Stimulated activated CD8-positive, alpha-beta memory T cell treated with anti-CD3 and anti-CD28 coated beads, Interleukin-7, amount 100 ng/mL, for 4 hours (primary cell): ENCODE measurements at regions not wholly inside any gene's neighbourhood (a gene's known extent, or its start where the extent isn't known, plus 50 kb on each side); places are given as distances from the start of the nearest gene placed in this dataset.
A peak's percentile ranks its signal among the peaks of the same experiment; 100 is the strongest.
"Not testable (repeated sequence)": the region's sequence is repeated elsewhere in the genome, so short reads cannot be mapped to it uniquely, and the experiment has no call there.

ENCODE experiments used
- DNase-seq, 2 donors: peaks; one replicate each; pipeline ENCODE4 v3.0.0-alpha.2; 2020; ENCODE audit warnings: low read depth in 2 of 2

DNA sequence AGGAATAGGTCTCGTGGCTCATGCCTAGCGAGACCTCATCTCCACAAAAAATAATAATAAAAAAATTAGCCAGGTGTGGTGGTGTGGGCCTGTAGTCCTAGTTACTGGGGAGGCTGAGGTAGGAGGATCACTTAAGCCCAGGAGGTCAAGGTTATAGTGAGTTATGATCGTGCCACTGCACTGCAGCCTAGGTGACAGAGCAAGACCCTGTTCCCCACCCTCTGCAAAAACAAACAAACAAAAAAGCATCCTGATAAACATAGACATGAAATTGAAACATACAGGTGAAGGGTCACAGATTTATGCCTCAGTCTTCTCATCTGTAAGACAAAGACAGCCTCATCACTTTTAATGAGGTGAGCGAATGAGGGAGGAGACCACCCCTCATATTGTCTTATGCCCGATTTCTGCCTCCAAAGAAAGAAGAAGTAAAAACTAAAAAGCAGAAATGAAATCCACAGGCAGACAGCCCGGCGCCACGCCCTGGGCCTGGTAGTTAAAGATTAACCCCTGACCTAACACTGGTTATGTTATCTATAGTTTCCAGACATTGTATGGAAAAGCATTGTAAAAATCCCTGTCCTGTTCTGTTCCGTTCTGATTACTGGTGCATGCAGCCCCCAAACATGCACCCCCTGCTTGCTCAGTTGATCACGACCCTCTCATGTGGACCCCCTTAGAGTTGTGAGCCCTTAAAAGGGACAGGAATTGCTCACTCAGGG lies 138.5 kb downstream of the OR2B2 start:
- not testable (repeated sequence) for DNase-seq

DNA sequence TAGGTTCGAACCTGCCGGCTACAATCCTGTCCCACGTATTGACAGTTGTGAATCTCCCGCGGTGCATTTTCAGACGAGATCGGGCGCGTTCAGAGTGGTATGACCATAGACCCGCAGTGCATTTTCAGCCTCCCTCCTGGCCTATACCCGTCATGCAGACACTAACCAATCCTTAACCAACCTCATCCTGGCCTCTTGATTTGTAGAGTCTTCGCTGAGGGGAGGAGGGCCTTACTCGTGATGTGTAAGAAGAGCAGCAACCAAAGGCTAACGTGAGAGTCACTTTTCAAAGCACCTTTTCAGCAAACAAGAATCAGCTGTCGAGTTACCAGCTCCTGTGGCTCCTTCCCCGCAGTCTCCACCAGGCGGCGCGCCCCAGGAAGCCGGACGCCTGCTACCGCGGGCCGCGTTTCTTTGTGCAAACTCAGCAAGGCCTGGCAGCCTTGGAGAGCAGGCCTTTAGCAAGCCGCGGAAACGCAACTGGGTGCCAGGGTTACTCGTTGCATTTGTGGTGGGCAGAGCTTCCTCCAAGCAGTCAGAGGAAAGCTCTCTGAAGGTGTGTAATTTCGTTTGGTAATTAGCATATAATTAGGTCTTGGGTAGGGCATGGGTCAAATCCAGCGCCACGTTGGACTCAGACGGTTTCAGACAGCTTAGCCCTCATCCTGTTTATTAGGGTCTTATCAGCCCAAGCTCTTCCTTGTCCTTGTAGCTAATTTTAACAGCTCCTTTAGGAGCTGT lies 139.8 kb downstream of the OR2B2 start:
- peak; percentile 67 to 74 for DNase-seq

DNA sequence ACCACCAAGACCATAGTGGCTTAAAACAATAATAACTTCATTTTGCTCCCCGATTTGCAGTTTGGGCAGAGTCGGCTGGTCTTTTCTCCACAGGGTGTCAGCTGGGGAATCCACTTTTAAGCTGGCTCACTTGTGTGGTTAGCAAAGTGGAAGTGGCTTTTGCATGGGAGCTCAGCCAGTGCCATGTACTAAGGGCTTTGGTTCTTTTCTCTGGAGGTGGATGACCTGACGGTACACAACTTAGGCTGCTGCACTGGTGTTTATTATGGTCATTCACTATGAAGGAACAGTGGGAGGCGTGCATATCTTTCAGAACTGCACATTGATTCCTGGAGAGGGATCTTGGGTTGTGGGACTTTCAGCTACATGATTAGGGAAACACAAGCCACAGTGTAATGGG lies 141.0 kb downstream of the OR2B2 start:
- no peak for DNase-seq

GRCh38 chr6:27770724-27771123 lies 141.5 kb downstream of the OR2B2 start:
- no peak for DNase-seq

DNA sequence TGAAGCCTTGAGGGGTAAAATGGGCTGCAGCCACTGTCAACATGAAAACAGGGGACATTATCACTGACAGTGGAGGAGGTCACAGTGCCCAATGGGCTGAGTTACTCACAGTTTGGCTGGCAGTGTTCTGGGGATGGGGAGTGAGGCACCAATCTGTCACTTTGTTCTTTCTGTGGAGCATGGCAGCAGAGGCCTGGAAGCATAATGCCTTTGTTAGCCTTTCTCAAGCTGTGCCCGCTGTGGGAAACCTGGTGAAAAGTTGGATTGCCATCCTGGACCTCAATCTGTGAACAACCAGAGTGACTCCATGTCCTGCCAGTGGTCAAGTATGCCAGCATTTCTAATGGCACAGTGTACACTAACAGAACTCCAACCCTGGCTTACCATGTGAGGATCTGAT lies 143.6 kb downstream of the OR2B2 start:
- no peak for DNase-seq

DNA sequence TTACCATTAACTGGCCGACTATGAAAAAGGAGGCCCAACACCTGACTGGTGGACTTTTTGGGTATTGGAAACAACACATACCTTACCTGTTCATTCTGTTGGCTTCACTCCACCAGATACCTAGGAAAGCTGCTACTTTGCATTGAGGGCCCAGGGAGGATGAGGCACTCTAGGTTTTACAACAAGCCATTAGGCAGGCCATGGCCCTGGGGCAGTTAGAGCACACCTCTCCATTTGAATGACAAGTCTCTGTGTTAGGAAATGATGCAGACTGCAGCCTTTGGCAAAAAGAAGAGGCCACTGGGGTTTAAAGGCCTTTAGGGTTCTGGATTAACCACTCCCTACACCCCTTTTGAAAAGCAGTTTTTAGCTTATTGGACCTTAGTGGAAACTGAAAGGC lies 144.3 kb downstream of the OR2B2 start:
- no peak for DNase-seq

- no peak for DNase-seq
Observed at GRCh38 chr6:27766405-27766804, 145.8 kb downstream of the OR2B2 start.

DNA sequence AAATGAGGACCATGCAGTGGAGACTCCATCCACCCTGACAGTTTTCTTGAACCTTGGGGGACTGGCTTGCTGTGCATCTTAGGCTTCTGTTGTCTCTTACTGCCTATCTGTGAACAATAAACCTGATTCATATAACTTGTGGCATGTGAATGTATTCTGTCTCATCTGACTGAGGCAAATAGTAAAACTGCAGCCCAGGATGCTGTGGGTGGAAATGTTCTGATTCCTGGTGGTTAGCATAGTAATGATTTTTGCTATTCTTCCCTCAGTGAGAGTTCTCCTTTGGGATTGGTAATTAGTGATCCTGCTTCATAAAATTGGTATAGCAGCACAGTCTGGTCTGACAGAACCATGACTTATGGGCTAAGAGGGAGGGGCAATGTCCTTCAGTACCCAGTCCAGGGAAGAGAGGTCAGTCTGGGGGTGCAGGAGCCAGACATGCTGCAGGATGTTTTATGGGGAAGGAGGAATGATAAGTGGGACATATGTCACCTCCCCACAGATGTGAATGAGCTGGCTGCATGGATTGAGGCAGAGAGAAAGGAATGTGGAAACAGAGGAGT lies 147.1 kb downstream of the OR2B2 start:
- DNase-seq: no peak

GRCh38 chr6:27761391-27761790 lies 150.8 kb downstream of the OR2B2 start:
- DNase-seq: peak in 1 of 2 donors; percentile 33

DNA sequence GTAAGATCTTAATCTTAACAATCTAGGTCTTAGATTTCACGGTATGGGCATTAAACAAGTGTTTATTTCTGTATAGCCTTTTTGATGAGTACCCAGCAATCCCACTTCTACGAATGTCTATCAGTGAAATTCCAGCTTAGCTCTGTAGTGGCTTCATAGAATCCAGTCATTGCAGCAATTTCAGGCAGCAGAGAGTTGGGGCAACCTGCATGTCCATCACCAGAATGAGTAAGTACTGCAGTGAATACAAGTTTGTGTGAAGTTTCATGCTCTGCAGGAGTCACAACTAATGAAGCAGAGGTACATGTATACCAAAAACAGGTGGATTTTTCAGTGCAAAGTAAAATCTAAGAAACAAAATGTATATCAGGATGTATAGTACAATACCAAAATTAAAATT lies 151.7 kb downstream of the OR2B2 start:
- DNase-seq: no peak

DNA sequence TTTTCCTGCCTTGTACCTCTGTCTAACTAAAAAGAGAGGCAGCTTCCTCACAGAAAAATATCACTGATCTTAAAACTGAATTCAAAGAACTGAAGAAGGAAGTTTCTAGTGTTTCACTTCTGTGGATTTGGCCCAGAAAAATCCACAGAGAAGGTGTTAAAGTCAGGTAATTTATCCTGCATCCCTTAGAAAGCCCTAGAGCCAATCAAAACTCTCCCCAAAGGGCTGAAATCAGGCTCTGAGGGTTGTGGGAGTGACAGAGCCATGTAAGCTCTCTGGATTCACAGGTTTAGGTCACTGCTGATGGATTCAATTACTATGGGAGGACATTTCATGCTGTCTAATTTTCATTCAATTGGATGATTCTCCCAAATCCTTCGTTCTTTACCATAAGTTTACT lies 152.3 kb downstream of the OR2B2 start:
- no peak for DNase-seq

- DNase-seq: no peak
Observed at GRCh38 chr6:27758491-27758890, 153.7 kb downstream of the OR2B2 start.

- DNase-seq: peak; percentile 27 to 51
Observed at GRCh38 chr6:27757307-27757706, 154.9 kb downstream of the OR2B2 start.

- DNase-seq: no peak
Observed at GRCh38 chr6:27755768-27756167, 156.4 kb downstream of the OR2B2 start.

GRCh38 chr6:27754408-27754782 lies 157.8 kb downstream of the OR2B2 start:
- DNase-seq: no peak

- DNase-seq: peak; percentile 65 to 69
Observed at GRCh38 chr6:27753668-27754407, 158.4 kb downstream of the OR2B2 start.

GRCh38 chr6:27752038-27752885 lies 159.9 kb downstream of the OR2B2 start:
- DNase-seq: peak in 1 of 2 donors; percentile 22

- no peak for DNase-seq
Observed at GRCh38 chr6:27748661-27749060, 163.5 kb downstream of the OR2B2 start.

DNA sequence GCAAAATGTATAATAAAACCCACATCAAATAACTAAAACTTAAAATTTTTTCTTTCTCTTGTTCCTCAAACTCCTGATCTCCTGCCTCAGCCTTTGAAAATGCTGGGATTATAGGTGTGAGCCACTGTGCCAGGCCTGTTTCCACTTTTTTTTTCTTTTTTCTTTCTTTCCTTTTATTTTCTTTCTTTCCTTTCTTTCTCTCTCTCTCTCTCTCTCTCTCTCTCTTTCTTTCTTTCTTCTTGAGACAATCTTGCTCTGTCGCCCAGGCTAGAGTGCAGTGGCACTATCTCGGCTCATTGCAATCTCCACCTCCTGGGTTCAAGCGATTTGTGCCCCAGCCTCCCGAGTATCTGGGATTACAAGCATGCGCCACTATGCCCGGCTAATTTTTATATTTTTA lies 164.6 kb downstream of the OR2B2 start:
- DNase-seq: no peak

- DNase-seq: not testable (repeated sequence)
Observed at GRCh38 chr6:27746860-27747259, 165.3 kb downstream of the OR2B2 start.

DNA sequence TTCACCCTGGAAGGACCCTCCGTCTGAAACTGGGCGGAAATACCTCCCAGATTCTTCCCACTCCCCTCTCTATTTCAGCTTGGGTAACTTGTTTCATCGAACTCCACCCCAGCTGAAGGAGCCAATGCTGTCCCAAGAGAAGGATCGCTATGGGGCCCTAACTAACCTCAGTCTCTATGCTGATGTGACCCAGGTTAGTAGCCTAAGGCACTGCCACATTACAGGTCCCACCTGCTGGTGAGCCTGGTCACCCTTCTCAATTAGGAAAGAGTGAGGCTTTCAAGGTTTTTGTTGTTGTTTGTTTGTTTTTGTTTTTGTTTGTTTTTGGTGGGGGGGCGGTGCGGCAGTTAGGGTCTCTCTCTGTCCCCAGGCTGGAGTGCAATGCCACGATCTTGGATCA lies 168.4 kb downstream of the OR2B2 start:
- DNase-seq: no peak
